NB4 (cell line): ENCODE measurements at regions not wholly inside any gene's neighbourhood (a gene's known extent, or its start where the extent isn't known, plus 50 kb on each side); places are given as distances from the start of the nearest gene placed in this dataset.

Source experiments
- MYC ChIP-seq: IDR thresholded peaks from 2 replicates; pipeline ENCODE4 v1.6.1; 2011; ENCODE audit warnings: low read depth, low read length
- POLR2A ChIP-seq: IDR thresholded peaks from 2 replicates; pipeline ENCODE4 v1.6.1; 2011; ENCODE audit warnings: mild to moderate bottlenecking; ENCODE audit not compliant: insufficient read length; ENCODE audit errors: extremely low read depth
- TF ChIP-seq, protein P1 (sequence below): IDR thresholded peaks from one replicate; pipeline ENCODE4 v1.5.1; 2012; ENCODE audit warnings: low read depth, low read length
- TF ChIP-seq, protein P2 (sequence below): IDR thresholded peaks from 2 replicates; pipeline ENCODE4 v1.6.1; 2011; ENCODE audit warnings: low read depth, low read length

DNA sequence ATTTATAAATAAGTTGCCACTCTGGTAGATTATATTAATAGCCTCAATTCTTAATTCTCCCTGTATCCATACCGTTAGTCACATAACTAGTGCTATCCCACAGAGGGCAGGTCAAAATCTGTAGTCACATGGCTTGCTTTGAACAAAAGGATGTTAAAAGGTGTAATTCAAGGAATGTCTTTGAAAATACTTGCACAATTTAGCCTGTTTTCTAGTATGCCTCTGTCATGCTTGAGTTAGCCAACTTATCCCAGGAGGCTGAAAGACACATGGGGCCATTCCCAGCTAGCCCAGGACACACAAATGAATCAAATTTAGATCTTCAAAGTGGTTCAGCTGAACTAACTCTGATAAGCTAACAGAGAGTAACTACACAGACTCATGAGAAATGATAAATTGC is 758.5 kb upstream of the NEGR1 start:
- TF ChIP-seq, protein P1, sequence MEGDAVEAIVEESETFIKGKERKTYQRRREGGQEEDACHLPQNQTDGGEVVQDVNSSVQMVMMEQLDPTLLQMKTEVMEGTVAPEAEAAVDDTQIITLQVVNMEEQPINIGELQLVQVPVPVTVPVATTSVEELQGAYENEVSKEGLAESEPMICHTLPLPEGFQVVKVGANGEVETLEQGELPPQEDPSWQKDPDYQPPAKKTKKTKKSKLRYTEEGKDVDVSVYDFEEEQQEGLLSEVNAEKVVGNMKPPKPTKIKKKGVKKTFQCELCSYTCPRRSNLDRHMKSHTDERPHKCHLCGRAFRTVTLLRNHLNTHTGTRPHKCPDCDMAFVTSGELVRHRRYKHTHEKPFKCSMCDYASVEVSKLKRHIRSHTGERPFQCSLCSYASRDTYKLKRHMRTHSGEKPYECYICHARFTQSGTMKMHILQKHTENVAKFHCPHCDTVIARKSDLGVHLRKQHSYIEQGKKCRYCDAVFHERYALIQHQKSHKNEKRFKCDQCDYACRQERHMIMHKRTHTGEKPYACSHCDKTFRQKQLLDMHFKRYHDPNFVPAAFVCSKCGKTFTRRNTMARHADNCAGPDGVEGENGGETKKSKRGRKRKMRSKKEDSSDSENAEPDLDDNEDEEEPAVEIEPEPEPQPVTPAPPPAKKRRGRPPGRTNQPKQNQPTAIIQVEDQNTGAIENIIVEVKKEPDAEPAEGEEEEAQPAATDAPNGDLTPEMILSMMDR: no peak
- TF ChIP-seq, protein P2, sequence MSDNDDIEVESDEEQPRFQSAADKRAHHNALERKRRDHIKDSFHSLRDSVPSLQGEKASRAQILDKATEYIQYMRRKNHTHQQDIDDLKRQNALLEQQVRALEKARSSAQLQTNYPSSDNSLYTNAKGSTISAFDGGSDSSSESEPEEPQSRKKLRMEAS: no peak
- TF ChIP-seq POLR2A (no peak), MYC (no peak)
